ENCODE measurements at regions not wholly inside any gene's neighbourhood (a gene's known extent, or its start where the extent isn't known, plus 50 kb on each side); places are given as distances from the start of the nearest gene placed in this dataset.

- Mint-ChIP-seq H3K4me1 (peaks cover 43% of the 10 kb centered on the region), H3K36me3 (ENCODE audit: low read depth) (peaks cover 6% of the 10 kb centered on the region), H3K27me3 (ENCODE audit: low read depth) (no peaks in the 10 kb centered on the region), H3K4me3 (peak overlapping the region; percentile 12), H3K27ac (ENCODE audit: unreplicated experiment) (peak overlapping the region; percentile 57), H3K9me3 (peaks cover 6% of the 10 kb centered on the region)
- TF ChIP-seq, protein P1, sequence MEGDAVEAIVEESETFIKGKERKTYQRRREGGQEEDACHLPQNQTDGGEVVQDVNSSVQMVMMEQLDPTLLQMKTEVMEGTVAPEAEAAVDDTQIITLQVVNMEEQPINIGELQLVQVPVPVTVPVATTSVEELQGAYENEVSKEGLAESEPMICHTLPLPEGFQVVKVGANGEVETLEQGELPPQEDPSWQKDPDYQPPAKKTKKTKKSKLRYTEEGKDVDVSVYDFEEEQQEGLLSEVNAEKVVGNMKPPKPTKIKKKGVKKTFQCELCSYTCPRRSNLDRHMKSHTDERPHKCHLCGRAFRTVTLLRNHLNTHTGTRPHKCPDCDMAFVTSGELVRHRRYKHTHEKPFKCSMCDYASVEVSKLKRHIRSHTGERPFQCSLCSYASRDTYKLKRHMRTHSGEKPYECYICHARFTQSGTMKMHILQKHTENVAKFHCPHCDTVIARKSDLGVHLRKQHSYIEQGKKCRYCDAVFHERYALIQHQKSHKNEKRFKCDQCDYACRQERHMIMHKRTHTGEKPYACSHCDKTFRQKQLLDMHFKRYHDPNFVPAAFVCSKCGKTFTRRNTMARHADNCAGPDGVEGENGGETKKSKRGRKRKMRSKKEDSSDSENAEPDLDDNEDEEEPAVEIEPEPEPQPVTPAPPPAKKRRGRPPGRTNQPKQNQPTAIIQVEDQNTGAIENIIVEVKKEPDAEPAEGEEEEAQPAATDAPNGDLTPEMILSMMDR (conservative IDR thresholded peaks at IDR 0.05), result no peak
- no peak for DNase-seq (ENCODE audit: low read depth, low spot score)
These were observed 680.8 kb upstream of the SEMA6A start for GRCh38 chr5:117255211-117256027.

DNA sequence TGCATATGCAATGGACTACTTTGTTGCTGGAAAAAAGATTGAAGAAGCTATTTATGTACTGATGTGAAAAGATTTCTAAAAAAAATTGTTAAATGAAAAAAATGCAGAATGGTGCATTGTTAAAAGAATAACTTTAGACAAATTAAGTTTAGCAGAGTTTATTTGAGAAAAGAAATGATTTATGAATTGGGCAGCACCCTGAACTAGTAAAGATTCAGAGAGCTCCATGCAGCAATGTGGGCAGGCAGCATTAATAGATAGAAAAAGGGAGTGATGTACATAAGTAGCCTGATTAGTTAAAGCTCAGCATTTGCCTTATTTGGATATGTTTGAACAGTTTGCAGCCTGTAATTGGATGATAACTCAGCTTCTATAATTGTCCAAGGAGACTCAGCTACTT lies 677.9 kb upstream of the SEMA6A start:
- Mint-ChIP-seq H3K36me3 (ENCODE audit: low read depth) (peaks cover 6% of the 10 kb centered on the region), H3K4me3 (peak overlapping the region; percentile 27), H3K27ac (ENCODE audit: unreplicated experiment) (no peak overlapping the region), H3K9me3 (peaks cover 3% of the 10 kb centered on the region), H3K27me3 (ENCODE audit: low read depth) (no peaks in the 10 kb centered on the region), H3K4me1 (peaks cover 68% of the 10 kb centered on the region)
- TF ChIP-seq, protein P1 (conservative IDR thresholded peaks at IDR 0.05), result no peak
- DNase-seq (ENCODE audit: low read depth, low spot score), result no peak

GRCh38 chr5:117249086-117249815 lies 674.6 kb upstream of the SEMA6A start:
- Mint-ChIP-seq H3K36me3 (ENCODE audit: low read depth) (peaks cover 6% of the 10 kb centered on the region), H3K4me1 (peaks cover 76% of the 10 kb centered on the region), H3K4me3 (no peak overlapping the region), H3K9me3 (peaks cover 3% of the 10 kb centered on the region), H3K27ac (ENCODE audit: unreplicated experiment) (peak overlapping the region; percentile 24), H3K27me3 (ENCODE audit: low read depth) (no peaks in the 10 kb centered on the region)
- no peak for DNase-seq (ENCODE audit: low read depth, low spot score)
- TF ChIP-seq, protein P1 (conservative IDR thresholded peaks at IDR 0.05), result no peak

DNA sequence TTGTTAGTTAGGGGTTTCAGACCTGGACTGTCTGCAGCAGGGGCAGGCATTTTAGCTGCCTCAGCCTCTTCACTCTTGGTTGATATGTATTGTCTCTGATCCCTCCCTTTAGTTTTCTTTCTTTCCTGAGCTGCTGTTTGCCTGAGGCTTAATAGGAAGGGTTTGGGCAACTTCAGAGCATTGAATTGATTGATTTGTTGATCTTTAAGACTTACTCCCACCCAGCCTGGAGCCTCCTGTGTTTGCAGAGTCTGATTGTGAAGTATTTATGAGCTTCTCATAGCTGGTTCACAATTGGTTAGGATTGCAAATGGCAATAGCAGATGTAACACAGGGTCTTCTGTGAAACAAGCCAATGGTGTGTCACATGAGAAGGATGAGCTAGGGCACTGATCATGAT lies 671.8 kb upstream of the SEMA6A start:
- no peaks in the 10 kb centered on the region for H3K27me3 Mint-ChIP-seq (ENCODE audit: low read depth)
- H3K4me3 Mint-ChIP-seq, result no peak overlapping the region
- no peak for DNase-seq (ENCODE audit: low read depth, low spot score)
- H3K36me3 Mint-ChIP-seq (ENCODE audit: low read depth), result no peaks in the 10 kb centered on the region
- H3K9me3 Mint-ChIP-seq, result no peaks in the 10 kb centered on the region
- H3K27ac Mint-ChIP-seq (ENCODE audit: unreplicated experiment), result no peak overlapping the region
- TF ChIP-seq, protein P1 (conservative IDR thresholded peaks at IDR 0.05), result no peak
- H3K4me1 Mint-ChIP-seq, result peaks cover 62% of the 10 kb centered on the region

DNA sequence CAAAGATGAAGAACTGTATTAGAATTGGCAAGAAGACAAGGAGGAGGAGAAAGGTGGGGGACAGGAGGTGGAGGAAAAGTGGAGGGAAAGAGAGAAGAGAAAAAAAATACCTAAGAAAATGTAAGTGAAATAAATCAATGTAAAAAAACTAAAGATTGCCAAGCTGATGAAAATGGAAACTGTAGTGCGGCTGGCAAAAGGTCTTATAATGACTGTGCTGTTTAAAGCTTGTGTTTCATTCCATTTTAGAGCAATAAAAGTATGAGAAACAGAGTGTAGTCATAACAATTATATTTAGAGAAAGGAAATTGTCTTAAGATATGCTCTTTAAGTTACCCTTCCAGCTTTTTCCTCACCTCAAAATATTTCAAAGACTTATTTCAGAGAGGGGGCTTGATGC lies 670.5 kb upstream of the SEMA6A start:
- no peaks in the 10 kb centered on the region for H3K27me3 Mint-ChIP-seq (ENCODE audit: low read depth)
- H3K27ac Mint-ChIP-seq (ENCODE audit: unreplicated experiment), result no peak overlapping the region
- DNase-seq (ENCODE audit: low read depth, low spot score), result no peak
- TF ChIP-seq, protein P1 (conservative IDR thresholded peaks at IDR 0.05), result no peak
- peaks cover 5% of the 10 kb centered on the region for H3K9me3 Mint-ChIP-seq
- peaks cover 3% of the 10 kb centered on the region for H3K36me3 Mint-ChIP-seq (ENCODE audit: low read depth)
- H3K4me3 Mint-ChIP-seq, result no peak overlapping the region
- H3K4me1 Mint-ChIP-seq, result peaks cover 56% of the 10 kb centered on the region

All from neural crest cell (in vitro differentiated cells).